HFFc6 (cell line): ENCODE measurements at regions not wholly inside any gene's neighbourhood (a gene's known extent, or its start where the extent isn't known, plus 50 kb on each side); places are given as distances from the start of the nearest gene placed in this dataset.

Source experiments
- DNase-seq: peaks from one replicate; pipeline ENCODE4 v3.0.0-alpha.2; 2018
- H3K27ac Mint-ChIP-seq: 2 replicates; pipeline ENCODE4 v1.8.0; 2020; ENCODE audit warnings: mild to moderate bottlenecking, mixed read lengths
- H3K27me3 Mint-ChIP-seq: 2 replicates; pipeline ENCODE4 v1.8.0; 2021; ENCODE audit warnings: mild to moderate bottlenecking, moderate library complexity, mixed read lengths; ENCODE audit not compliant: insufficient read depth
- H3K36me3 Mint-ChIP-seq: 2 replicates; pipeline ENCODE4 v1.8.0; 2021; ENCODE audit warnings: low read depth, mixed read lengths
- H3K4me1 Mint-ChIP-seq: 2 replicates; pipeline ENCODE4 v1.8.0; 2020; ENCODE audit warnings: low read depth, mixed read lengths
- H3K4me3 Mint-ChIP-seq: 2 replicates; pipeline ENCODE4 v1.8.0; 2020; ENCODE audit warnings: mild to moderate bottlenecking, moderate library complexity, mixed read lengths
- H3K9me3 Mint-ChIP-seq: 2 replicates; pipeline ENCODE4 v1.8.0; 2020; ENCODE audit warnings: mild to moderate bottlenecking, mixed read lengths
- TF ChIP-seq, protein P1 (sequence below): fragments of 200-600 bp; sonication (generic); IDR thresholded peaks from 2 replicates; pipeline ENCODE4 v1.5.0; 2021; ENCODE audit warnings: antibody characterized with exemption, mild to moderate bottlenecking

DNA sequence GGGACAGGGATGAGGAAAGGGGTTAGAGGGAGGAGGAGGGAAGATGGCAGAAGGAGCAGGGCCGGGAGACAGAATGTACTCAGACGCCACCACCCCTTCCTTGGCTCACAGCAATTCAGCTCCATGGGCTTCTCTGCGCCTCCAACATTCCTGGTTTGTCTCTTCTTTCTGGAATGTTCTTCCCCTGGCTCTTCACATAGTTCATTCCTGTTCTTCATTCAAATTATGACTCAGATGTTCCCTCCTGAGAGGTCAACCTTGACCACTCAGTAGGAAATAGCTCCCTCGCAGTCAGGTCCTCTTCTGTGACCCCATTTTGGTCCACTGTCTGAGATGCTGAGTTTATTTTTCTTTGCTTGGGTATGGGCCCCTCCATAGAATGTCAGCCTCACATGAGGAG lies 203.2 kb downstream of the C1orf94 start:
- Mint-ChIP-seq H3K36me3 (peaks cover 9% of the 10 kb centered on the region; the same call in 1 of the 2 replicates), H3K4me1 (no peaks in the 10 kb centered on the region), H3K27ac (no peak overlapping the region), H3K27me3 (peaks cover 3% of the 10 kb centered on the region; the same call in 1 of the 2 replicates), H3K4me3 (no peak overlapping the region), H3K9me3 (peaks cover 61% of the 10 kb centered on the region)
- no peak for DNase-seq
- TF ChIP-seq, protein P1, sequence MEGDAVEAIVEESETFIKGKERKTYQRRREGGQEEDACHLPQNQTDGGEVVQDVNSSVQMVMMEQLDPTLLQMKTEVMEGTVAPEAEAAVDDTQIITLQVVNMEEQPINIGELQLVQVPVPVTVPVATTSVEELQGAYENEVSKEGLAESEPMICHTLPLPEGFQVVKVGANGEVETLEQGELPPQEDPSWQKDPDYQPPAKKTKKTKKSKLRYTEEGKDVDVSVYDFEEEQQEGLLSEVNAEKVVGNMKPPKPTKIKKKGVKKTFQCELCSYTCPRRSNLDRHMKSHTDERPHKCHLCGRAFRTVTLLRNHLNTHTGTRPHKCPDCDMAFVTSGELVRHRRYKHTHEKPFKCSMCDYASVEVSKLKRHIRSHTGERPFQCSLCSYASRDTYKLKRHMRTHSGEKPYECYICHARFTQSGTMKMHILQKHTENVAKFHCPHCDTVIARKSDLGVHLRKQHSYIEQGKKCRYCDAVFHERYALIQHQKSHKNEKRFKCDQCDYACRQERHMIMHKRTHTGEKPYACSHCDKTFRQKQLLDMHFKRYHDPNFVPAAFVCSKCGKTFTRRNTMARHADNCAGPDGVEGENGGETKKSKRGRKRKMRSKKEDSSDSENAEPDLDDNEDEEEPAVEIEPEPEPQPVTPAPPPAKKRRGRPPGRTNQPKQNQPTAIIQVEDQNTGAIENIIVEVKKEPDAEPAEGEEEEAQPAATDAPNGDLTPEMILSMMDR, result no peak

DNA sequence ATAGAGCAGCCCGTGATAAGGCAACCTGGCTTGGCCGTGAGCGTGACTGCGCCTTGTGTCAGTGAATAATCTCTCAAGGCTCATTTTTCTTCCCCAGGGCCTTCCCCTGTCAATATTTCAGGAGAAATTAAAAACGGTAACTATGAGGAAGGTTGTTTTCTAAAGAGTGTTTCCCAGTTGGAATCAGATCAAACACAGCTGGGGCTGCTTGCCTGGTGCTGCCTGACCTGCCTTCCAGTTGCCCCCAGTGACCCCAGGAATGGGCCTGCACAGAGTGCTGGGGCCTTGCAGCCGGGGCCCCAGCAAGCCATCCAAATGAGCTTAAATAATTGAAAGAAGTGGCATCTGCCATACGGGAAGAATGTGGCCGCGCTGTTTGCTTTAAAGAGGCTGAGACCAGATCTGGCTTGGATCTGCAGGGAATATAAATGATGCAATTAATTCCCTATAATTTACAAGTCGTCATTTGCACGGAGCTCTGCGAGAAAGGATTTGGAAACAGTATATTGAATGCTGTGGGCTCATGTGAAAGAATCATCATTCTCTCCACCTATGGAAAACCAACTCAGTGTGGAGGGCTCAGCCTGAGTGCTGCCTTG lies 203.9 kb downstream of the C1orf94 start:
- TF ChIP-seq, protein P1, result no peak
- Mint-ChIP-seq H3K9me3 (peaks cover 62% of the 10 kb centered on the region), H3K4me3 (no peak overlapping the region), H3K27me3 (peaks cover 3% of the 10 kb centered on the region; the same call in 1 of the 2 replicates), H3K27ac (no peak overlapping the region), H3K4me1 (no peaks in the 10 kb centered on the region), H3K36me3 (peaks cover 9% of the 10 kb centered on the region; the same call in 1 of the 2 replicates)
- DNase-seq, result no peak

DNA sequence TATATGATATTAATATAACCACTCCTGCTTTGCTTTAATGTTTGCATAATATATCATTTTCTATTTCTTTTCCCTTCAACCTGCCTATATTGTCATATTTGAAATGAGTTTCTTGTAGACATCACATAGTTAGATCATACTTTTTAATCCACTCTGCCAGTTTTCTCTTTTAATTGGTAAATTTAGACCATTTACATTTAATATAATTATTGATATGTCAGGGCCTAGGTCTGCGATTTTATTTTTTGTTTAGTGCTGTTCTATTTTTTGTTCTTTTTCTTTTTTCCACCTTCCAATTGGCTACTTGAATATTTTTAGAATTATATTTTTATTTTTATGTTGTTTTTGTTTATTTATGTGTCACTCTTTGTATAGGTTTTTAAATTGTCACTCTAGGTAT lies 213.3 kb downstream of the C1orf94 start:
- Mint-ChIP-seq H3K27me3 (no peaks in the 10 kb centered on the region), H3K4me1 (no peaks in the 10 kb centered on the region), H3K36me3 (no peaks in the 10 kb centered on the region), H3K4me3 (no peak overlapping the region), H3K9me3 (peaks cover 36% of the 10 kb centered on the region), H3K27ac (no peak overlapping the region)
- DNase-seq, result no peak
- TF ChIP-seq, protein P1, result no peak

DNA sequence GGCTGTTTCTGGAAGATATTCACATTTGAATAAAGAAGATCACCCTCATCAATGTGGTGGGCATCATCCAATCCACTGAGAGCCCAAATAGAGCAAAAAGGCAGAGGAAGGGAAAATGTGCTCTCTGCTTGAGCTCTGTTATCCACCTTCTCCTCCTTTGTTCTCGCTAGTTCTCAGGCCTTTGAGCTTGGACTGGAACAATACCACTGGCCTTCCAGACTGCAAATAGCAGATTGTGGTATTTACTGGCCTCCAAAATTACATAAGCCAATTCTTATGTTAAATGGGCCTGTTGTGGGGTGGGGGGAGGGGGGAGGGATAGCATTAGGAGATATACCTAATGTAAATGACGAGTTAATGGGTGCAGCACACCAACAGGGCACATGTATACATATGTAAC lies 219.3 kb downstream of the C1orf94 start:
- TF ChIP-seq, protein P1, result no peak

DNA sequence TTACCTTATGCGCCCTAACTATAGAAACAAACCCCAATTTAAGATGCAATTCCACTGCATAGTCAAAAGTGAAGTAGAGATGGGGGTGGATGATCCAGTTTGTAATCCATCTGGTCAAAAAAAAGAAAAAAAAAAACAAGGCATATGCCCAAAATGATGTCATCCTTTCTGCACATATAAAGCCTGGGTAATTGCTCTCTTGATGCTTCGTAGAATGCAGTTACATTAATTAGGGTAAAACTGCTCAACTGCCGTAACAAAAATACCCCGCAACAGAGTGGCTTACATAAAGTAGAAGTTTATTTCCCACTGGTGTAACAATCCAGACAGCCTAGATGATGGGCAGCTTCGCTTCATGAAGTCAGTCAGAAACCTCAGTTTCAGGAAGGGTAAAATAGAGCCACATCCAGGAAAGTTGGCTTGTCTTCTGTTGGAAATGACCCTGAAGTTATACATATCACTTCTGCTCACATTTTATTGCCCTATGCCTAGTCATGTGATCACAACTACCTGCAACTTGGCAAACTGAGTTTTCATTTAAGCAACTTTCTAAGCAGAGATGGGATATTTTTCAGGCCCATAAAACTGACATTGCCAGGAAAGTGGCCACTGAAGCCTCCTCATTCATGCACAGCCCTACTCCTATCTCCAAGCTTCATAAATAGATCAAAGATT lies 221.7 kb downstream of the C1orf94 start:
- Mint-ChIP-seq H3K4me1 (no peaks in the 10 kb centered on the region), H3K27me3 (no peaks in the 10 kb centered on the region; the same call in 1 of the 2 replicates), H3K4me3 (no peak overlapping the region), H3K36me3 (no peaks in the 10 kb centered on the region), H3K27ac (no peak overlapping the region), H3K9me3 (peaks cover 33% of the 10 kb centered on the region)
- TF ChIP-seq, protein P1, result no peak
- no peak for DNase-seq

More for the DNA sequence above, 219.3 kb downstream of the C1orf94 start:
- H3K9me3 Mint-ChIP-seq, result peaks cover 43% of the 10 kb centered on the region
- no peaks in the 10 kb centered on the region for H3K27me3 Mint-ChIP-seq
- no peak overlapping the region for H3K4me3 Mint-ChIP-seq
- DNase-seq, result no peak
- H3K27ac Mint-ChIP-seq, result no peak overlapping the region
- no peaks in the 10 kb centered on the region for H3K4me1 Mint-ChIP-seq
- H3K36me3 Mint-ChIP-seq, result no peaks in the 10 kb centered on the region
